WTC11 (cell line): ENCODE measurements at regions not wholly inside any gene's neighbourhood (a gene's known extent, or its start where the extent isn't known, plus 50 kb on each side); places are given as distances from the start of the nearest gene placed in this dataset.

Source experiments
- AFF4 ChIP-seq: sonication (generic); formaldehyde crosslinking; IDR thresholded peaks from 2 replicates; pipeline ENCODE4 v1.8.1; 2023; ENCODE audit warnings: mild to moderate bottlenecking, missing genetic modification reagents, borderline replicate concordance
- FOXJ3 ChIP-seq: sonication (generic); formaldehyde crosslinking; IDR thresholded peaks from 2 replicates; pipeline ENCODE4 v1.9.0; 2021; ENCODE audit warnings: missing genetic modification reagents, mild to moderate bottlenecking, borderline replicate concordance
- FOXK1 ChIP-seq: sonication (generic); formaldehyde crosslinking; IDR thresholded peaks from 2 replicates; pipeline ENCODE4 v1.8.0; 2022; ENCODE audit warnings: mild to moderate bottlenecking, moderate library complexity, missing genetic modification reagents
- GABPB1 ChIP-seq: sonication (generic); formaldehyde crosslinking; IDR thresholded peaks from 2 replicates; pipeline ENCODE4 v1.8.1; 2023; ENCODE audit warnings: mild to moderate bottlenecking, missing genetic modification reagents
- HMGA2 ChIP-seq: fragments of 250-450 bp; sonication (Bioruptor Pico); IDR thresholded peaks from 2 replicates; pipeline ENCODE4 v1.4.0; 2021; ENCODE audit warnings: mild to moderate bottlenecking, moderate library complexity
- JAZF1 ChIP-seq: fragments of 250-450 bp; sonication (Bioruptor Pico); IDR thresholded peaks from 2 replicates; pipeline ENCODE4 v1.9.0; 2021; ENCODE audit warnings: moderate library complexity, mild to moderate bottlenecking, inconsistent platforms
- JUN ChIP-seq: sonication (generic); formaldehyde crosslinking; IDR thresholded peaks from 2 replicates; pipeline ENCODE4 v1.8.0; 2023; ENCODE audit warnings: mild to moderate bottlenecking, missing genetic modification reagents
- NFE2L1 ChIP-seq: sonication (generic); formaldehyde crosslinking; IDR thresholded peaks from 2 replicates; pipeline ENCODE4 v1.8.1; 2023; ENCODE audit warnings: missing genetic modification reagents
- NR2C2 ChIP-seq: sonication (generic); formaldehyde crosslinking; IDR thresholded peaks from 2 replicates; pipeline ENCODE4 v1.8.0; 2022; ENCODE audit warnings: mild to moderate bottlenecking, missing genetic modification reagents
- PRDM15 ChIP-seq: sonication (generic); formaldehyde crosslinking; IDR thresholded peaks from 2 replicates; pipeline ENCODE4 v1.8.0; 2022; ENCODE audit warnings: missing genetic modification reagents
- PREB ChIP-seq: sonication (generic); formaldehyde crosslinking; IDR thresholded peaks from 2 replicates; pipeline ENCODE4 v1.8.1; 2022; ENCODE audit warnings: mild to moderate bottlenecking, missing genetic modification reagents, moderate library complexity, borderline replicate concordance
- RELA ChIP-seq: sonication (generic); formaldehyde crosslinking; IDR thresholded peaks from 2 replicates; pipeline ENCODE4 v1.8.1; 2022; ENCODE audit warnings: missing genetic modification reagents, mild to moderate bottlenecking, borderline replicate concordance
- SMAD3 ChIP-seq: sonication (generic); formaldehyde crosslinking; IDR thresholded peaks from 2 replicates; pipeline ENCODE4 v1.8.0; 2022; ENCODE audit warnings: missing genetic modification reagents, mild to moderate bottlenecking, borderline replicate concordance
- STAT6 ChIP-seq: sonication (generic); formaldehyde crosslinking; conservative IDR thresholded peaks from 2 replicates; pipeline ENCODE4 v1.8.1; 2023; ENCODE audit warnings: mild to moderate bottlenecking, low read depth, missing genetic modification reagents, moderate library complexity
- USF2 ChIP-seq: sonication (generic); formaldehyde crosslinking; IDR thresholded peaks from 2 replicates; pipeline ENCODE4 v1.8.1; 2023; ENCODE audit warnings: mild to moderate bottlenecking, missing genetic modification reagents, moderate library complexity
- ZNF263 ChIP-seq: sonication (generic); formaldehyde crosslinking; IDR thresholded peaks from 2 replicates; pipeline ENCODE4 v1.8.1; 2022; ENCODE audit warnings: low read depth, mild to moderate bottlenecking, moderate library complexity, missing genetic modification reagents
- ZNF423 ChIP-seq: fragments of 250-450 bp; sonication (Bioruptor Pico); IDR thresholded peaks from 2 replicates; pipeline ENCODE4 v2.1.2; 2022; ENCODE audit warnings: mild to moderate bottlenecking, moderate library complexity
- ZNF532 ChIP-seq: fragments of 250-450 bp; sonication (Bioruptor Pico); IDR thresholded peaks from 2 replicates; pipeline ENCODE4 v1.9.0; 2021; ENCODE audit warnings: mild to moderate bottlenecking, borderline replicate concordance
- TF ChIP-seq, protein P1 (sequence below): fragments of 250-450 bp; sonication (Bioruptor Pico); IDR thresholded peaks from 2 replicates; pipeline ENCODE4 v2.1.2; 2022; ENCODE audit warnings: mild to moderate bottlenecking, moderate library complexity
- TF ChIP-seq, protein P2 (sequence below): fragments of 250-450 bp; sonication (Bioruptor Pico); IDR thresholded peaks from 2 replicates; pipeline ENCODE4 v1.9.0; 2021; ENCODE audit warnings: mild to moderate bottlenecking

DNA sequence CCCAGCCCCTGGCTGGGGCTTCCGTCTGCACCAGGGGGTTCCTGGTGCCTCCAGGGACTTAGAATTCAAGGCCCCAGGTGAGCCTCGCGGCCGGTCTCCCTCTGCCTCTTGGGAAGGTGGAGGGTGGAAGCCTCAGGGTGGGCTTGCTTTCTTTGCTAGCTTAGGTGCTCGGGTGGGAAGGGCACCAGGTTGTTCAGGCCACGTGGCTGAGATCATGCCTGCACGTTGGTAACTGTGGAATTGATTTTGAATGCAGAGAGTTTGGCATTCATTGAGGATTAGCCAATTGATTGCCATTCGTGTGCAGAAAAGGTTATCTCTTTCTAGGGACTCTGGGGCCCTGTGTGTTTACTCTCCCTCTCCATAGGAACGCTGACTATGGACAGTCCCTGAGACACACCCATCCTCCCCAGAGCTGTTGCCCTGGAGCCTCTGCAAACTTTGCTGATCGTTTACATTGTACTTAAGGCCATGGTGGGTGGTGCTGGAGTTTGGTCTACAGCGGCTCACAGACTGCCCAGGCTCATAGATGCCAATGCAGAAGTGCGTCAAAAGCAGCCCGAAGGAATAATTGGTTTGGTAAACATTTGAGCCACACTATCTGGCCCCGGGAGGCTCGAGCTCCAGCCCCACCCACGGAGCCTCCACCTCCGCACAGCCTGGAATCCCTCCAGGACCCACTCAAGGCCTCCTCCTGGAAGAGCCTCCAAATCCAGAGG lies 1457.7 kb downstream of the BRD1 start (continued):
- TF ChIP-seq ZNF532 (CRISPR knock-in tag), result no peak
- TF ChIP-seq, protein P1, sequence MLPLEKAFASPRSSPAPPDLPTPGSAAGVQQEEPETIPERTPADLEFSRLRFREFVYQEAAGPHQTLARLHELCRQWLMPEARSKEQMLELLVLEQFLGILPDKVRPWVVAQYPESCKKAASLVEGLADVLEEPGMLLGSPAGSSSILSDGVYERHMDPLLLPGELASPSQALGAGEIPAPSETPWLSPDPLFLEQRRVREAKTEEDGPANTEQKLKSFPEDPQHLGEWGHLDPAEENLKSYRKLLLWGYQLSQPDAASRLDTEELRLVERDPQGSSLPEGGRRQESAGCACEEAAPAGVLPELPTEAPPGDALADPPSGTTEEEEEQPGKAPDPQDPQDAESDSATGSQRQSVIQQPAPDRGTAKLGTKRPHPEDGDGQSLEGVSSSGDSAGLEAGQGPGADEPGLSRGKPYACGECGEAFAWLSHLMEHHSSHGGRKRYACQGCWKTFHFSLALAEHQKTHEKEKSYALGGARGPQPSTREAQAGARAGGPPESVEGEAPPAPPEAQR, result no peak
- no peak for TF ChIP-seq JAZF1 (CRISPR knock-in tag)
- TF ChIP-seq GABPB1 (CRISPR knock-in tag), result no peak
- TF ChIP-seq RELA (CRISPR knock-in tag), result no peak
- no peak for TF ChIP-seq JUN
- TF ChIP-seq AFF4 (CRISPR knock-in tag), result no peak
- no peak for TF ChIP-seq STAT6 (CRISPR knock-in tag)
- no peak for TF ChIP-seq NR2C2 (CRISPR knock-in tag)
- TF ChIP-seq PREB (CRISPR knock-in tag), result no peak
- TF ChIP-seq PRDM15 (CRISPR knock-in tag), result no peak
- 0 out of 2 replicates have a peak, but pooled peaks have one; percentile 39 for TF ChIP-seq SMAD3
- TF ChIP-seq, protein P2, sequence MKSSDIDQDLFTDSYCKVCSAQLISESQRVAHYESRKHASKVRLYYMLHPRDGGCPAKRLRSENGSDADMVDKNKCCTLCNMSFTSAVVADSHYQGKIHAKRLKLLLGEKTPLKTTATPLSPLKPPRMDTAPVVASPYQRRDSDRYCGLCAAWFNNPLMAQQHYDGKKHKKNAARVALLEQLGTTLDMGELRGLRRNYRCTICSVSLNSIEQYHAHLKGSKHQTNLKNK (CRISPR knock-in tag), result no peak
- no peak for TF ChIP-seq FOXJ3 (CRISPR knock-in tag)
- TF ChIP-seq ZNF263 (CRISPR knock-in tag), result no peak
- TF ChIP-seq HMGA2 (CRISPR knock-in tag), result no peak
- peak; percentile 14; the same call in 1 of the 2 replicates for TF ChIP-seq FOXK1 (CRISPR knock-in tag)
- no peak for TF ChIP-seq NFE2L1 (CRISPR knock-in tag)
- no peak for TF ChIP-seq USF2
- TF ChIP-seq ZNF423 (CRISPR knock-in tag), result peak; percentile 94
